NCI-H146 treated with DMSO at 0.1 percent for 48 hours (cell line): ENCODE measurements at regions not wholly inside any gene's neighbourhood (a gene's known extent, or its start where the extent isn't known, plus 50 kb on each side); places are given as distances from the start of the nearest gene placed in this dataset.

ENCODE experiments used
- DNase-seq: peaks from one replicate; lab custom pipeline; 2025; ENCODE audit not compliant: unreplicated experiment; lab: John Stamatoyannopoulos, UW

DNA sequence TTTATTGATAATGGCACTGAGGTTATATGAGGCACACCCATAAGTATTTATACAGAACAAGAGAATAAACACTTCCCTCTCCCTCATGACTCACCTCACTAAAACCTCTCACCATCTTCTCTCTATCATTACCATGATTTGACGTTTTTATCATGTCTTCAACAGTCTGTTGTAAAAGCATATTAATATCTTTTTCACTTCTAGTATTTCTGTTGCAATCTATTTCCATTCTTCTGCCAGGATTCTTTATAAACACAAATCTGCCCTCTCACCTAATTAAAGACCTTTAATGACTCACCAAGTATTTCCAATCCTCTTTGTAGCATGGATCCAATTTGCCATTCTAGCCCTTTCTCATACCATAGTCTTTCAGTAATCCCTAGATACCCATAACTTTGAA lies 527.7 kb downstream of the SLC16A7 start:
- DNase-seq: no peak

DNA sequence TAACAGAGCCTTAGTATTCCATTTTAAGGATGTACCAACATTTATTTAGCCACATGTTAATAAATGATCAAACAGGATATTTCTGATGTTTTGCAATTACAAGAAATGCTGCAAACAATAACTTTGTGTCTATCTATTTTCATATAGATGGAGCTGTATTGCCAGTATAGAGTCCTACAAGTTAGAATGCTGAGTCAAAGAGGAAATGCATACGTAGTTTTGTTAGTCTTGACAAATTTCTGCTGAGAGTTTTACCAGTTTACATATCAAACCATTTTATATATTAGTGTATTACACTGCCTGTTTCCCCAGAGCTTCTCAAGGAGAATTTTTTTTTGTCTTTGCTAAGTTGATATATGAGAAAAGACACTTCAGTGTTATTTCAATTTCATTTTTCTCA lies 541.7 kb downstream of the SLC16A7 start:
- DNase-seq: no peak

DNA sequence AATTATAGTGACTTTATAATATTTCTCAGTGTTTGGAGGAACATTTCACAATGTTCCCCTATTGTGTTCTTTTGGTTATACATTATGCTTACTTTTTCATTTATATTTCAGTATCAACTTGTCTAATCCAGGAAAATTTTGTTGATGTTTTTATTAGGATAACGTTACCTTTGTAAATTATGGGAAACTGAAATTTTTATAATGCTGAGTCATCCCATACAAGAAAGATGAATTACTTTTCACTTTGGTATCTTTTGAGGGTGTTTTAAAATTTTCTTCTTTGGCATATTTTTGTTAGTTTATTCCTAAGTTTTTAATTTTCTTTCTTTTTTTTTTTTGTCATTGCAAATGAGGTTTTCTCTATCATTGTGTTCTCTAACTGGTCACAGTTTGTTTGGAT lies 542.7 kb downstream of the SLC16A7 start:
- no peak for DNase-seq

DNA sequence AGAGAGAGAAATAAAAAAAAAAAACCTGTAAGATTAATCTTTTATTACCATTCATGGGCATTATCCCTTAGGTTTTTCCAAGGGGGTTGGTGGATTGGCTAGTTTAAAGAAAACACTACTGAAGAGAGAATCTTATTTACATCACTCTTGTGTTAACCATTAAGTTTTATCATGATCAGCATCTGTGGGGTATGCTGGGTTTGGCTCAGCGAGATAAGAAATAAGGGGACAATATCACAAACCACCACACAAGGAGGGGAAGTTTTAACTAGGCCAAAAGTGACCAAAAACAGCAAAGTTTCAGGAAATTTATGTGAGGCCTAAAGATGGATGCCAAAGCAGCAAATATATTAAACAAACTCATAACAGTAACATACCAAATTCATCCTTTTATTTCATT lies 548.6 kb downstream of the SLC16A7 start:
- DNase-seq: no peak

DNA sequence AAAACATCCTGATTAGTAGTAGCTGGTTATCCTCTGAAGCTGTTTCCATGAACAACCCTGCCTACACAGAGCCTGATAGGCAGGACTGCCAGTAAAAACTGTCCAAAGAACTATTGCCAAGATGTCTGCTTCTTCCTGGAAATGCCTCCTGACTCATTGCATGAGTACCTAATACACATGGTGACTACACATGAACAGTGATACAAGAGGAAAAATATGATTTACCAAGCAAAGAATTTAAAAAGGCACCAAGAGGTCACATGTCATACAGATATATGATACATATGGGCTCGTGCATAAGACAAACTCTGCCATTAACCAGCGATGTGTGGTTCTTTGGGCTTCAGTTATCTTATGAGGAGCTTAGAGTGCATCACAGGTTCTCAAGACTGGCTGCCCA lies 552.3 kb downstream of the SLC16A7 start:
- no peak for DNase-seq

DNA sequence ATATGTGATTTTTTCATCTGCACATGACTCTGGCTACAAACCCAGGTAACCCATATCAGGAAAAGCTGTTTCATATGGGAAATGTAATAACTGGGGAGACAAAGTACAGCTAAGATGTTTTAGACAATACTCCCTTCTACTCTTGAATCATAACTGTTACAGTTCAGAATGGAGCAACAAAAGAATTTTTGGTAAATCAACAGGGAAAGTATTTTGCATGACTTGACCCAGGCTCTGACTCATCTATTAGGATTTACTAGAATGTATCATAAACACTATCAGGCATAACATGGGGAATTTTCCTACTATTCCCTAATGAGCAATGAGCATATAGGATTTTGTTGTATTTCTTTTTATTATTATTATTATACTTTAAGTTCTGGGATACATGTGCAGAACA lies 553.0 kb downstream of the SLC16A7 start:
- DNase-seq: no peak

DNA sequence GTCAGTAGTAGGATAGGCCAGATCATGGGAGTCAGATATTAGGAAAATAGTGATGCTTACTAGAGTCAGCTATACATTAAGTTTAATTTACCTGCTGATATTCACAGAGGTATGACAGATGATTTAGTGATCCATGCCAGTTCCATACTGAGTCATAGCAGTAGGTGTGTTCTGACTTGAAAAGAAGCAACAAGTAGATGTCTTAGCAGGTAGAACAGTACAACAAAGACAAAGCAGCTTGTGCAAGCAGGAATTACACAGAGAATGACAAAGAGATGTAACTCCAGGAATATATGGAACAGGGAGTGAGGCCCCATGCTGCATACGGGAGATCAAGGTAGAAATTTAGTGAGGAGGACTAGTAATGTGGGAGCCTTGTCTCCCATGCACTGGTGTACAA lies 556.9 kb downstream of the SLC16A7 start:
- DNase-seq: no peak

DNA sequence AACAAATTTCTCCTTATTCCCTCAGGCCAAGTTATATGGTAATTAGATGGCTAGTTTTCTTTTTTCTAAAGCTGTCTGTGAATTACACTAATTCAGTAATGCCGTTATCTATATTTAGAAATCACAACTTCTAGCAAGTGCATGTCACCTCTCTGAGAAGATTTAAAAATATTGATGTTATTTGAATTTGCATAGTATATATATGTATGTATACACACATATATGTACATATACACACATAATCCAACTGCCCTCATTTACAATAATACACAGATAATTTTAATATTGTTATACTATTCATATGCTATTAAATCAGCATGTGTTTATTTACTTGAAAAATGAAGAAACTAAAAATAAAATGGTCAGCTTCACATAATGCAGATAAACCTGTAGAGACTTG lies 563.9 kb downstream of the SLC16A7 start:
- DNase-seq: no peak

DNA sequence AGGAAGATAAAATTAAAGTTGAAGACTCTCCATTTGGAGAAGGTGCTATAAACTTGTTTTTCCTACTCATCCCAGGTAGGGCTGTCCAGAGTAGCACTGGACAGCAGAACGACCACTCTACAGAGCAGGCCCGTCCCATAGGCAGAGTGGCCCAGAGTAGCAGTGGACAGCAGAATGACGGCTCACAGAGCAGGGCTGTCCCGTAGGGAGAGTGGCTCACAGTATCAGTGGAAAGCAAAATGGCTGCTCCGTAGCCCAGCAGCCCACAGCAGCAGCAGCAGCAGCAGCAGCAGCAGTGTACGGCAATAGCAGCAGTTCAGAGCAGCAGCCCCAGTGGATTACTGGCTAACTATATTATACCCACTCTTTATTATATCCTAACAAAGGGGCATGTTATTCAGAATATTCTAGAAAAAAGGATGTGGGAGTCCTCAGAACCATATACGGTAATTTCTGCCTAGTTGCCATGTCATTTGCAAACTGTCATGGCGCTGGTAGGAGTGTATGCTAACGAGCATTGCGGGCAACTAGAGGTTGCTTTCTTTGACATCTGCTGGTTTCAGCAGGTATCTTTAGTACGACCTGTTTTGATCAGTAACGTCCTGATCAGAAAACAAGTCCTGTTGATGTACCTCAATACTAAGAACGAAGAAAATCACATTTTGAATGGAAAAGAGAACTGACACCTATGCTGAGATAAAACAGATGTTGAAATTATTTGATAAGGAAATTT lies 567.3 kb downstream of the SLC16A7 start:
- peak; percentile 36 for DNase-seq

DNA sequence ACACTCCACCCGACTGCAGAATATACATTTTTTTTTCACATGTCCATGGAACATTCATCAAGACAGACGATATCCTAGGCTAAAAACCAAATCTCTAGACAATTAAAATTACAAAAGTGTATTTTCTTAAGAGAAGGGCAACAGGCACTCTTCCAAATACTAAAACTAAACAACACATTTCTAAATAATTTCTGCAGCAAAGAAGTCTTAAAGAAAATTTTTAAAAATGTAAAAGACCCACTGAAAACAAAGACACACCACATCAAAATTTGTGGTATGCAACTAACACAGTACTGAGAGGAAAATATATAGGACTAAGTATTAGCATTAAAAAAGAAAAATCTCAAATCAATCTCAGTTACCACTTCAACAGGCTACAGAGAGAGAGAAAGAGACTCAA lies 570.0 kb downstream of the SLC16A7 start:
- no peak for DNase-seq

DNA sequence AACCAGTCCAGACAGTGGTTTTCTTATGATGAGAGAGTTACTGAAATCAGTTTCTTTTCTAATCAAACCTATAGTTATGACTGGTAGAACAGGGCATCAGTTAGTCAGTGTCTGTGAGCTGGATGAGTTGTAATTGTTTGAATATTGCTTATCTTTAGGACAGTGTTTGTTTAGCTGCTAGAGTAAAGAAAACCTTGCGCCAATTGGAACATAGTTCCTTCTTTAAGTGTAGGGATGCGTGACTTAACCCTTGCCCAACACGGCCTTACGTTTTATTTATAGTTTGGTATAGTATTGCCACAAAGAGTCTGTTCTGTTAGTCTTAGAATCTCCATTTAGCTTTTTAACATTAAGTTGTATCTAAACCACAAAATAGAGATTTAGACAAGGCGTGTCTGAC lies 572.6 kb downstream of the SLC16A7 start:
- peak; percentile 2 for DNase-seq

DNA sequence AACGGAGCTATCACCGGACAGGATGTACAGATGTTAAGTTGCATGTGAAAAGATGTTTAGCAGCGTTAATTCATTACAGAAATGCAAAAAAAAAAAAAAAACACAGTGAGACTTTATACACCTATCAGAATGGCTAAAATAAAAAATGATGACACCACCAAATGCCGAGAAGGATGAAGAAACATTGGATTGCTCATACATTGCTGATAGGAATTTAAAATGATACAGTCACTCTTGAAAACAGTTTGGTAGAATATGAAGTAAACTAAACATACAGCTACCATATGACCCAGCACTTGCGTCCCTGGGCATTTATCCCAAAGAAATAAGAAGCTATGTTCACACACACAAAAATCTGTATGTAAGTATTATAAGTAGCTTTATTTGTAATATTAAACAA lies 574.1 kb downstream of the SLC16A7 start:
- DNase-seq: no peak

DNA sequence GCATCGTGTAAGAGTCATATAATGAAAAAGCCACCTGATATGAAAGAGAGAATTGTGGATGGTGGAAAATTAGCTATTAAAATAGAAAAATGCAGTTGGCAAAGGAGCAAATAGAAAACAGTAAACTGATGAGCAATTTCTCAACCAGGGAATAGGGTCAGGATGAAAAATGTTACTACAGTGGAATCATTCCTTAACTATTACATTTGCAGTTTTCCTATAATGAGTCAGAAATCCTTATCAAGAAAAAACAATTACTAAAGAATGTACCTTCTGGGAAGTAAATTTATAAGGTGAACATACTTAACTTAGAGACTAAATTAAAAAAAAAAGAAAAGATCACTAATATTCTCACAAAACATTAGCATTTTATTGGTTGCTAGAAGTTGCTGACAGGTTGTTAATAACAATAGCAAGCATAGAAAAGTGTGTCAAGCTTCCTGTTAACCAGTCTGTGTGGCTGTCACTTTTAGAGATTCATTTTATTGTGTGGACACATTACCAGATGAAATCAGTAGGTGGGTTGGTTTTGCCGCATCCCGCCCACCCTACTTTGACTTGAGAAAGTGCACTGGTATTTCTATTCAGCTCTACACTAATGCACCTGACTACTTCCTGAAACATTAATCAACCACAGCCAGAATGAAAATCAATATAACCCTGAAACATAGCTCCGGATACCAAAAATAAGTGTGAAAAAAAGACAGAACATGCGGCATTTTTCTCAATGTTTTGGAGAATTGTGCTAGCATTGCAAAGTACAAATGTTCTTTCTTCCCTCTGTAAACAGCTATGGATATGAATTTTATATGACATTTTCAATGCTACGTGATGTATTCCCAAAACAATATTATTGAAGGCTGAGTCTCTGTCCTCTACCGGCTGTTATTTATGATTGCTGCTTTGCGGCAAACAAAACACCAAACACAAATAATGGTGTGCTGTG lies 576.7 kb downstream of the SLC16A7 start:
- no peak for DNase-seq

DNA sequence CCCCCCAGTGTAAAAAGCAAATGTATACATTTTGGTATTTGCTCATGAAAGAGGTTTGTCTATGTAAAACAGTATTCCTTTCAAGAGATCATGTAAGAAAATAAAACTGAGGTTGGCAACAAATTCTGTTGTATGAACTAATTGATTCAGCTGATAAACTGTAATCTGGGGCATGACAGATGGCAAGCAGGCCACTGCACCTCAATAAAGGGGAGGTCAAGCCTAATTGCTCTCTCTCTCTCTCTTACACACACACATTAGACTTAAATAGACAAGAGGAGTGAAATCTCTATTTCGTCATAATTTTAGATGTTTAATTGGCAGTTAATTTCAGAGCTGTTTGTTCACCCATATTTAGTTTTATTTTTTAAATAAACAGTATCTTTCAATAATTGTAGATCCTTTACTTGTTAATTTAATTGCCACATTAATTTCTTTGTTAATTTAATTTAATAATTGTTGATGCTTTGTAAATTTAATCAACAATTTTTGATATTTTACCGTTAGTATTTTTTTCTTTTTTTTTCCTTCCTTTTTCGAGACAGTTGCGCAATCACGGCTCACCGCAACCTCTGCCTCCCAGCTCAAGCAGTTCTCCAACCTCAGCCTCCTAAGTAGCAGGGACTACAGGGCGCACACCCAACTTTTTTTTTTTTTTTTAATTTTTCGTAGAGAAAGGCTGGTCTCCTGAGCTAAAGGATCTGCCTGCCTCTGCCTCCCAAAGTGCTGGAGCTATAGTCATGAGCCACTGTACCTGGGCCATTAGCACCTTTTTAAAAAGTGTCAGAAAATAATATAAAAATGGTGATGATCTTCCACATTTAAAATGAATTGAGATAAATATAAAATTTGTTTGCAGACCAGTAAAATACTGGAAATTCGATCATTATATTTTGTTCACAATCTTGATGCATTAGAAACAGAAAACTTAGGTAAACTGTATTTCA lies 577.7 kb downstream of the SLC16A7 start:
- DNase-seq: peak; percentile 6

DNA sequence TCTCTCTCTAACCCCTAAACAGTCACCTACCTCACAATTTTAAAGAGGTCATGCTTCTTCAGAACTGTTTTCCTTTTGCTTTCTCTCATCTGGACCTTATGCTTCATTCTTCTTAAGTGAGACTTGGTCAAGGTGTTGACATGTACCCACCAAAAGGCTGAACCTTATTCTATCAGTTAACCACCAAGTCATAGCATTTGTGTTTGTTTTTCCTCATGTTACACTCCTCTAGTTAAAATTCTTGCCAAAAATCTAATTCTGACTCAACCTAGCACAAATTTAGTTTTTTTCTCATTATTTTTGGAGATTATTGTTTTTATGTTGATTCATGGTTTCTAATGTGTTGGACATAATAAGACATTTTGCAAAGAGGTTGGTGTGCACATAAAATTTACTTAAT lies 578.6 kb downstream of the SLC16A7 start:
- DNase-seq: no peak

DNA sequence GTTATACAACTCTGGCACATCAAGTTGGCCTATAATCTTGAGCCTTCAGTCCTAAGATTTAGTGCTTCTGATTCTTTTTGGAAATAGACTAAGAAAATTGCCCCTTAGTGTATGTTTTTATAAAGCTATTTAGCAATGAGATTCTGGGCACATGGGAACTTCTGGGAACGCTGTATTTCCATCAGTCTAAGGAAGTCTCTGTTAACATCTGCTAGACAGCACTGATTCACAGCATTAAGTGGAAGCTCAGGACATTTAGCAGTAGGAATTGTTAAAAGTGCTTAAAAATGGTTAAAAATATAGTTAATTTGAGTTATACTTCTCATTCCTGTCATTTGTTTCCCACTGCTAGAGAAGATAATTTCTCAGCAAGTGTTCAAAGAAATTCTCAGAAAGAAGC lies 579.1 kb downstream of the SLC16A7 start:
- DNase-seq: no peak

DNA sequence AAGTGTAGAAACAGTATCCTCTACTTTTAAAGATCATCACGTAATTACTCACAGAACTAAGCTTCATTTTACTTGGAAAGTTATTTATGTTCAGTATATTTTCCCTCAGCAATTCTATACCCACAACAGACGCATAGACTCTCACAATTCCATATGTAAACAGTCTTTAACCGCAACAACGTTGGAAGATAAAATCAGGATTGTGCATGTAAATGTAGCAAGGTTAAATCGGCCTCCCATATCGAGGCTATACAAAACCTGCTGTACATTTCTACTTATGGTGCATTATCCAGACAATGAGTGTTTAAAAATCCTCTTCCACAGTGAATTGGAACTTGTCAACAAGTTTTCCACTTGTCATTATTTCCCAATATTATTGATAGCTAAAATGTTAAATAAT lies 581.1 kb downstream of the SLC16A7 start:
- no peak for DNase-seq

DNA sequence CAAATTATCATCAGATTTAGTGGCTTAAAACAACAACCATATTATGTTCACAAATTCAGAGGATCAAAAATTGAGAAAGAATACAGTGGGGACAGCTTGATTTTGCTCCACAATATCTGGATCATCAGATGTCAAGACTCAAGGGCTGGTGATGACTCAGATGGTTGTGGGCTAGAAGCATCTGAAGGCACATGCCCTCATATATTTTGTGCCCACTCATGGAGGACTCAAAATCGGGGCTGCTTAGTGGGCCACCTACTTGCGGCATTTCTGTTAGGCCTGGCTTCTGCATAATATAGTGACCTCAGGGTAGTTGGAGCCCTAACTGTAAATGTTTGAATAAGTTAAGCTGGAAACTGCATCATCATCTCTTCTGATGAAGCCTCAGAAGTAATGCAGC lies 584.5 kb downstream of the SLC16A7 start:
- no peak for DNase-seq

DNA sequence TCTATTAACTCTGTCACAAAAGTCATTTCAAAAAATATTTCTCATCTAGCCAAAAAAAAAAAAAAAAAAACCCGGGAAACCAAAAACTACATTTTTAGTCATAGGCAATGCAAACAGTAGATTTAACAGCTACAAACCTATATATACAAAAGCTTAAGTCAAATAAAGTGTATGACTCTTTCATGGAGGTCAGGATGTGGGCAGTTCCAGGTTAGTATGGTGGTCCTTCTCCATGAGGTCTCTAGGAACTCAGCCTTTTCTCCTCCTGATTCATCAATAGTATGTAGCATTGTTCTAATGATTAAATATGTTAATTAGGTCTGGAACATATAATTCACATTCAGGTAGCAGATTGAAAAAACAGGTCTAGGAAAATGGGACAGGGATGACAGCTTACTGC lies 586.5 kb downstream of the SLC16A7 start:
- no peak for DNase-seq

DNA sequence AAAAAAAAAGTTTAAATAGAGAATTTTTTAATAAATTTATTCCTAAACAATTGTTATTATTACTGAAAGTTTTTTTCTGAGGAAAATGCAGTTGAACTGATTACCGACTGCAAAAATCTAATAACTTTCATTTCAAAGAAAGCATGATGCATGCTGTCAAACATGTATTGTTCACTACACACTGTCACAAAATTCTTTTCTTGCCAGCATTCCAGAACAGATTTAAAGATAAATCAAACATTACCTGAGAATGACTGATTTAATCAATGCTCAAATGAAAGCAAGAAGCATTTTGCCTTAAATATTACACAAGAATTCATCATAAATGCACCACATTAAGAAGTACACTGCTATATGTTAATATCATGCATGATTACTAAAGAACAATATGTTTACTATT lies 588.3 kb downstream of the SLC16A7 start:
- no peak for DNase-seq

DNA sequence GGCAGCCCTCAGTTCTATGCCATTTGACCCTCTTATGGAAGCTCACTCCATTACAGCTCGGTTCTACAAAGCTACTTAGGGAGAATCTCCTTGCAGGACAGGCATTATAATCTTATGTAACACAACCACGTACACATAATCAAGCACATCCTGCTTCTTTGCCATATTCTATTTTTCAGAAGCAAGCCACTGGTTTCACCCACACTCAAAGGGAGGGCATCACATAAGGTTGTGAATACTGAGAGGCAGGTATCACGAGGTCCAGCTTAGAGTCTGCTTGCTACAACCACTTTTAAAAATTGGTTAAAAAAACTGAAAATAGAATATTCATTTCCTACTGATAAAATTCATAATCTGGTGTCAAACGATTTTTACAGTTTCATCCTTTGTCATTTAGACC lies 589.2 kb downstream of the SLC16A7 start:
- DNase-seq: no peak
